ENCODE measurements at regions not wholly inside any gene's neighbourhood (a gene's known extent, or its start where the extent isn't known, plus 50 kb on each side); places are given as distances from the start of the nearest gene placed in this dataset.
"Not testable (repeated sequence)": the region's sequence is repeated elsewhere in the genome, so short reads cannot be mapped to it uniquely, and the experiment has no call there.

- DNase-seq, result no peak
Observed at GRCh38 chr1:163477276-163477830, 155.6 kb downstream of the NUF2 start.

- not testable (repeated sequence) for DNase-seq
Observed at GRCh38 chr1:163498391-163499330, 176.9 kb downstream of the NUF2 start.

- DNase-seq, result no peak
Observed at GRCh38 chr1:163504331-163504978, 182.7 kb downstream of the NUF2 start.

- no peak for DNase-seq
Observed at GRCh38 chr1:163509114-163509513, 187.4 kb downstream of the NUF2 start.

- DNase-seq, result no peak
Observed at GRCh38 chr1:163512349-163512989, 190.7 kb downstream of the NUF2 start.

GRCh38 chr1:163523375-163524029 is 201.7 kb downstream of the NUF2 start:
- DNase-seq, result no peak

- DNase-seq, result no peak
Observed at GRCh38 chr1:163528710-163529348, 207.1 kb downstream of the NUF2 start.

- no peak for DNase-seq
Observed at GRCh38 chr1:163531345-163531744, 209.6 kb downstream of the NUF2 start.

GRCh38 chr1:163535401-163535800 is 213.6 kb downstream of the NUF2 start:
- DNase-seq, result no peak

GRCh38 chr1:163535807-163536206 is 214.1 kb downstream of the NUF2 start:
- DNase-seq, result no peak

GRCh38 chr1:163537809-163538208 is 216.1 kb downstream of the NUF2 start:
- no peak for DNase-seq

- no peak for DNase-seq
Observed at GRCh38 chr1:163538667-163539066, 216.9 kb downstream of the NUF2 start.

GRCh38 chr1:163540727-163541126 is 219.0 kb downstream of the NUF2 start:
- no peak for DNase-seq

GRCh38 chr1:163544441-163544840 is 222.7 kb downstream of the NUF2 start:
- DNase-seq, result no peak

GRCh38 chr1:163558162-163558561 is 236.4 kb downstream of the NUF2 start:
- no peak for DNase-seq

GRCh38 chr1:163561580-163562295 is 240.0 kb downstream of the NUF2 start:
- DNase-seq, result no peak

- no peak for DNase-seq
Observed at GRCh38 chr1:163562355-163562754, 240.6 kb downstream of the NUF2 start.

GRCh38 chr1:163565166-163565565 is 243.4 kb downstream of the NUF2 start:
- no peak for DNase-seq

GRCh38 chr1:163570071-163570470 is 248.3 kb downstream of the NUF2 start:
- DNase-seq, result no peak

GRCh38 chr1:163571950-163572349 is 250.2 kb downstream of the NUF2 start:
- DNase-seq, result no peak

- DNase-seq, result no peak
Observed at GRCh38 chr1:163574119-163574518, 252.4 kb downstream of the NUF2 start.

GRCh38 chr1:163580926-163581325 is 259.2 kb downstream of the NUF2 start:
- no peak for DNase-seq
